ENCODE measurements at regions not wholly inside any gene's neighbourhood (a gene's known extent, or its start where the extent isn't known, plus 50 kb on each side); places are given as distances from the start of the nearest gene placed in this dataset.

DNA sequence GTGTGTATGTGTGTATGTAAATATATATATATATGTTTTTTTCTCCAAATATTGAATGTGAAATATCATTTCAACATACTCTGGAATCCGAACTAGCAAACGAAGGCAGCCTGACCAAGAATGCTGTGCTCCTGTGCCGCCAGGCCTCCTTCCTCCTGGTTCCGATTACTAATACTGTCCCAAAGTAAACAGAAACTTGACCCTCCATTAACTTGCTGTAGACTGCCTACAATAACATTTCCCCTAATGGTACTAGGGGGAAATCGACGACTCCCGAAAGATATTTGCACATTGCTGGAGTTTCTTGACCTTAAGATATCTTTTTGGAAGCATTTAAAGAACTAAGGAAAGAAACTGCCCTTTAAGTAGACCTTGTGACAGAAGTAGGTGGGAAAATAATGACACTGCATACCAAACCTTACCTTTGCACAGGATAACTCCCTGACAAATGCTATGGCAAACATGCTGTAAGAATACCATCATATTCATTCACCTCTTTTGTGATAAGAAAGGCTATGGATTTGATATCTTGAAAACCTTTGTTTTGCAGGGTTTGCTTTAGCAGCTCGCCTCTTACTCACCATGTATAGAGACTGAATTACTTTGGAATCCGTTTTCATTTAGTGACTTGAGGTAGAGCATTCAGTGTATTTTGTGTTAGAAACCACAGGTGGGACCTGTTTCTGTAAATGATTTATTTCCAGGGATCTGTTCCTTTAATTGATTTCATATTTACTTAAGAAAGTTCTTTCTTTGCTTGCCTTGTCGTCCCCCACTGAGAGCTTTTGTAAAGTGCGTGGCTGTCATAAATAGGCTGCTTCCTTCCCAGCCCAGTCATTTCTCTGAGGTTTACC lies 80.1 kb downstream of the KLF5 start:
- no peak for DNase-seq (ENCODE audit: low spot score in 2 of 2, unreplicated experiment in 2 of 2)
- no peak overlapping the region for H3K4me3 Mint-ChIP-seq

DNA sequence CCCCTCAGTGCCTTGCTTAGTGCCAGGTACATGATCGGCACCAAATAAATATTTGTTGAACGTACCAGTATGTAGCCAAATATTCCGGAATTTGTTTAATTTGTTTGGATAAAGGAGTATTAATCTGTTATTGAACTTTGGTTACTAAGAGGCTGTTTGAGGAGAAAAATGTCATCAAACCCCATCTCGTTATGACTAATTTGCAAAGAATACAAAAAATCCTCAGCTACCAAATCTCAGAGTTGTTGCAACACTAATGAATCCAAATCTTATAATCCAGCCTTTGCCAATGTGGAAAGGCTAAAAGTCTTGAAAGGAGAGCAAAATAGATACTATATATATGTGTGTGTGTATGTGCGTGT lies 79.5 kb downstream of the KLF5 start:
- Mint-ChIP-seq H3K27ac (peak overlapping the region; percentile 36), H3K9me3 (peaks cover 10% of the 10 kb centered on the region), H3K4me3 (no peak overlapping the region), H3K4me1 (peaks cover 32% of the 10 kb centered on the region), H3K36me3 (no peaks in the 10 kb centered on the region), H3K27me3 (ENCODE audit: low read depth) (no peaks in the 10 kb centered on the region)
- no peak for TF ChIP-seq CTCF (IDR thresholded peaks at IDR 0.05; ENCODE audit: unreplicated experiment)
- no peak for DNase-seq (ENCODE audit: low spot score in 2 of 2, unreplicated experiment in 2 of 2)

More for the DNA sequence above, 80.1 kb downstream of the KLF5 start:
- Mint-ChIP-seq H3K9me3 (peaks cover 7% of the 10 kb centered on the region), H3K27me3 (ENCODE audit: low read depth) (no peaks in the 10 kb centered on the region), H3K27ac (peak overlapping the region; percentile 39), H3K36me3 (no peaks in the 10 kb centered on the region), H3K4me1 (peaks cover 32% of the 10 kb centered on the region)
- TF ChIP-seq CTCF (IDR thresholded peaks at IDR 0.05; ENCODE audit: unreplicated experiment): no peak

DNA sequence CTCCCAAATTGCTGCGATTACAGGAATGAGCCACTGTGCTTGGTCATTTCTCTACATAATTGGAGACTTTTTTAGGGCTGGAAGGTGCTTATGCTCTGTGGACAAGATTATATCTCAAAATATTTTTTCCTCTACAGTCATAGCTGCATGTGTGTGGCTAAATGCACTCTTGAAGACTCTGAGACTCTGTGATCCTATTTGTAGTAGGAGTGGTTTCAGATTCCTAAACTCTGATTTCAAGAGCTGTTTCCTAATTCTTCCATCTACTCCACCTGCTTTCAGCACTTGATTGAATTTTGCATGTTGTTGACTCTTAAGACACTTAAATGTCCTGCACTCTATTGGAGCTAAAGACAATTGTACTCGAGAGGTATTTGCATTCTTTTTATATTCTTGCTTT lies 78.0 kb downstream of the KLF5 start:
- no peak for TF ChIP-seq CTCF (IDR thresholded peaks at IDR 0.05; ENCODE audit: unreplicated experiment)
- Mint-ChIP-seq H3K27me3 (ENCODE audit: low read depth) (no peaks in the 10 kb centered on the region), H3K4me1 (peaks cover 25% of the 10 kb centered on the region), H3K9me3 (peaks cover 15% of the 10 kb centered on the region), H3K36me3 (no peaks in the 10 kb centered on the region), H3K4me3 (no peak overlapping the region), H3K27ac (peak overlapping the region; percentile 18)
- no peak for DNase-seq (ENCODE audit: low spot score in 2 of 2, unreplicated experiment in 2 of 2)

DNA sequence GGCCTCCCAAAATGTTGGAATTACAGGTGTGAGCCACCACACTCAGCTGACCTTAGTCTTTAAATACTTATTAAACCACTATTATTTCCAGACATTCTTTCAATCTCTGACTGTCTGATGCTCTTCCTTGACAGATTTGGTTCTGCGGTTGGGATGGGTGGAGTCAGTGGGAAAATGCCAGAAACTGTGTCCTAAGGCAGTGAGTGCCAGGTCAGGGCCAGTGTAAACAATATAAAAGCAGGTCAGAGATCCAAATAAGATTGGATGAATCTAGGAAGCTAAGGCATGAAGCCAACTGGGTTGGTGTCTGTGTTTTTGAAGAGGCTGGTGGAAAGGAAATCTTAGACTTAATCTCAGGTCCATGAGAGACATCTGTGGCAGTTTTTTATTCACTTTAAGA lies 74.7 kb downstream of the KLF5 start:
- no peaks in the 10 kb centered on the region for H3K27me3 Mint-ChIP-seq (ENCODE audit: low read depth)
- no peaks in the 10 kb centered on the region for H3K36me3 Mint-ChIP-seq
- peaks cover 22% of the 10 kb centered on the region for H3K9me3 Mint-ChIP-seq
- no peak for TF ChIP-seq CTCF (IDR thresholded peaks at IDR 0.05; ENCODE audit: unreplicated experiment)
- no peak overlapping the region for H3K27ac Mint-ChIP-seq
- no peak for DNase-seq (ENCODE audit: low spot score in 2 of 2, unreplicated experiment in 2 of 2)
- H3K4me1 Mint-ChIP-seq: peaks cover 5% of the 10 kb centered on the region
- H3K4me3 Mint-ChIP-seq: no peak overlapping the region

DNA sequence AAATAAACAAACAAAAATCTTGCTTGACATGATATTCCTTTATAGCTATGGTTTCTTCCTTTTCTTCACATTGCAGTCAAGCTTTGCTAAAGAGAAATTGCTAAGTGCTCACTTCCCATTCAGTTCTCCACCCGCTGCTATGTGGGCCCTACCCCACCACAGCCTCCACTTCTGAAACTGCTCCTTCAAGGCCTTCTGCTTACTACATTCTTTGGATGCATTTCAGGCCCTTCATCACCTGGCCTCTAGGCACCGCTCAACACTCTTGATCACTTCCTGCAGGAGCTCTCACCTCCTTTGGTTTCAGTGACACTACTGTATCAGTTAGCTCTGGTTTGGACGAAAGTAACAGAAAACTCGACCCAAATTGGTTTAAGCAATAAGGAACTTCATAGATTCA lies 72.4 kb downstream of the KLF5 start:
- no peak overlapping the region for H3K4me3 Mint-ChIP-seq
- no peaks in the 10 kb centered on the region for H3K36me3 Mint-ChIP-seq
- TF ChIP-seq CTCF (IDR thresholded peaks at IDR 0.05; ENCODE audit: unreplicated experiment): no peak
- H3K27me3 Mint-ChIP-seq (ENCODE audit: low read depth): no peaks in the 10 kb centered on the region
- no peak for DNase-seq (ENCODE audit: low spot score in 2 of 2, unreplicated experiment in 2 of 2)
- H3K4me1 Mint-ChIP-seq: no peaks in the 10 kb centered on the region
- peaks cover 22% of the 10 kb centered on the region for H3K9me3 Mint-ChIP-seq
- no peak overlapping the region for H3K27ac Mint-ChIP-seq

All from mesothelial cell of epicardium (in vitro differentiated cells).